ENCODE measurements at regions not wholly inside any gene's neighbourhood (a gene's known extent, or its start where the extent isn't known, plus 50 kb on each side); places are given as distances from the start of the nearest gene placed in this dataset.

- no peak for TF ChIP-seq CTCF (IDR thresholded peaks at IDR 0.05; ENCODE audit: insufficient read depth, low read depth, low read length)
- no peak for TF ChIP-seq EZH2 (IDR thresholded peaks at IDR 0.05; ENCODE audit: insufficient read depth, low read length)
These were observed 117.1 kb upstream of the GOLIM4 start for GRCh38 chr3:168212664-168213285.
